HUES64 (cell line): ENCODE measurements at regions not wholly inside any gene's neighbourhood (a gene's known extent, or its start where the extent isn't known, plus 50 kb on each side); places are given as distances from the start of the nearest gene placed in this dataset.
"Not testable (repeated sequence)": the region's sequence is repeated elsewhere in the genome, so short reads cannot be mapped to it uniquely, and the experiment has no call there.

Source experiments
- H3K27ac ChIP-seq: 2 replicates; pipeline ENCODE4 v1.7.0; 2013; ENCODE audit warnings: low read depth, low read length, inconsistent platforms
- H3K27me3 ChIP-seq: 2 replicates; pipeline ENCODE4 v1.6.1; 2013; ENCODE audit warnings: mild to moderate bottlenecking, low read length; ENCODE audit not compliant: insufficient read depth
- H3K36me3 ChIP-seq: 2 replicates; pipeline ENCODE4 v1.6.1; 2013; ENCODE audit warnings: mild to moderate bottlenecking, low read length; ENCODE audit not compliant: insufficient read depth
- H3K4me1 ChIP-seq: 2 replicates; pipeline ENCODE4 v1.6.1; 2013; ENCODE audit warnings: mild to moderate bottlenecking, low read length, moderate library complexity; ENCODE audit not compliant: insufficient read depth
- H3K4me3 ChIP-seq: 2 replicates; pipeline ENCODE4 v1.5.1; 2013; ENCODE audit warnings: mild to moderate bottlenecking, low read length, moderate library complexity
- H3K9ac ChIP-seq: 2 replicates; pipeline ENCODE4 v1.6.1; 2013; ENCODE audit warnings: mild to moderate bottlenecking, low read depth, low read length
- H3K9me3 ChIP-seq: 2 replicates; pipeline ENCODE4 v1.6.1; 2013; ENCODE audit warnings: low read depth, low read length; ENCODE audit not compliant: insufficient read depth
- WGBS: fragments of 150-250, 120-280 bp; methylation state at CpG from one replicate; pipeline ENCODE4 v1.1.7; 2013; ENCODE audit warnings: missing lambda C conversion rate; 5-methylcytosine and 5-hydroxymethylcytosine counted together

GRCh38 chr11:100585728-100586127 is 101.4 kb upstream of the ARHGAP42 start:
- Histone ChIP-seq H3K4me3 (no peak overlapping the region), H3K9ac (no peak overlapping the region), H3K36me3 (no peaks in the 10 kb centered on the region), H3K4me1 (no peaks in the 10 kb centered on the region), H3K27ac (no peak overlapping the region), H3K27me3 (no peaks in the 10 kb centered on the region), H3K9me3 (no peaks in the 10 kb centered on the region)
- WGBS, result 90% methylated on average over 2 of the region's 2 CpGs

GRCh38 chr11:100586361-100587101 is 100.6 kb upstream of the ARHGAP42 start:
- no peaks in the 10 kb centered on the region for H3K9me3 ChIP-seq
- no peaks in the 10 kb centered on the region for H3K36me3 ChIP-seq
- H3K4me1 ChIP-seq, result no peaks in the 10 kb centered on the region
- H3K9ac ChIP-seq, result no peak overlapping the region
- H3K27ac ChIP-seq, result no peak overlapping the region
- no peaks in the 10 kb centered on the region for H3K27me3 ChIP-seq
- no peak overlapping the region for H3K4me3 ChIP-seq
- WGBS, result 100% methylated on average over 2 of the region's 2 CpGs

GRCh38 chr11:100592619-100593260 is 94.3 kb upstream of the ARHGAP42 start:
- H3K4me1 ChIP-seq, result no peaks in the 10 kb centered on the region
- no peak overlapping the region for H3K27ac ChIP-seq
- H3K36me3 ChIP-seq, result no peaks in the 10 kb centered on the region
- no peaks in the 10 kb centered on the region for H3K9me3 ChIP-seq
- 96% methylated on average over 6 of the region's 6 CpGs for WGBS
- no peak overlapping the region for H3K4me3 ChIP-seq
- no peaks in the 10 kb centered on the region for H3K27me3 ChIP-seq
- H3K9ac ChIP-seq, result no peak overlapping the region

GRCh38 chr11:100593291-100593690 is 93.8 kb upstream of the ARHGAP42 start:
- Histone ChIP-seq H3K4me1 (no peaks in the 10 kb centered on the region), H3K27ac (no peak overlapping the region), H3K9me3 (no peaks in the 10 kb centered on the region), H3K9ac (no peak overlapping the region), H3K36me3 (no peaks in the 10 kb centered on the region), H3K4me3 (no peak overlapping the region), H3K27me3 (no peaks in the 10 kb centered on the region)
- 98% methylated on average over 1 of the region's 2 CpGs for WGBS

- Histone ChIP-seq H3K4me3 (no peak overlapping the region), H3K9me3 (no peaks in the 10 kb centered on the region), H3K27me3 (no peaks in the 10 kb centered on the region), H3K4me1 (no peaks in the 10 kb centered on the region), H3K9ac (no peak overlapping the region), H3K36me3 (no peaks in the 10 kb centered on the region), H3K27ac (no peak overlapping the region)
- WGBS, result 92% methylated on average over 3 of the region's 3 CpGs
Observed at GRCh38 chr11:100594320-100594719, 92.8 kb upstream of the ARHGAP42 start.

- H3K4me1 ChIP-seq, result no peaks in the 10 kb centered on the region
- no peak overlapping the region for H3K27ac ChIP-seq
- no peaks in the 10 kb centered on the region for H3K27me3 ChIP-seq
- no peaks in the 10 kb centered on the region for H3K9me3 ChIP-seq
- no peak overlapping the region for H3K4me3 ChIP-seq
- no peaks in the 10 kb centered on the region for H3K36me3 ChIP-seq
- no peak overlapping the region for H3K9ac ChIP-seq
- 96% methylated on average over 1 of the region's 1 CpG for WGBS
Observed at GRCh38 chr11:100600941-100601340, 86.1 kb upstream of the ARHGAP42 start.

- H3K27ac ChIP-seq, result no peak overlapping the region
- no peaks in the 10 kb centered on the region for H3K36me3 ChIP-seq
- no peaks in the 10 kb centered on the region for H3K27me3 ChIP-seq
- H3K4me1 ChIP-seq, result no peaks in the 10 kb centered on the region
- no peak overlapping the region for H3K9ac ChIP-seq
- no peak overlapping the region for H3K4me3 ChIP-seq
- H3K9me3 ChIP-seq, result no peaks in the 10 kb centered on the region
Observed at GRCh38 chr11:100602716-100603115, 84.4 kb upstream of the ARHGAP42 start.

GRCh38 chr11:100607761-100608160 is 79.3 kb upstream of the ARHGAP42 start:
- not testable (repeated sequence) for H3K4me3 ChIP-seq, H3K4me1 ChIP-seq, H3K9me3 ChIP-seq, H3K36me3 ChIP-seq, H3K9ac ChIP-seq, H3K27ac ChIP-seq, H3K27me3 ChIP-seq

GRCh38 chr11:100612766-100613165 is 74.3 kb upstream of the ARHGAP42 start:
- no peak overlapping the region for H3K27ac ChIP-seq
- H3K9me3 ChIP-seq, result no peaks in the 10 kb centered on the region
- no peak overlapping the region for H3K4me3 ChIP-seq
- no peaks in the 10 kb centered on the region for H3K4me1 ChIP-seq
- no peak overlapping the region for H3K9ac ChIP-seq
- H3K36me3 ChIP-seq, result no peaks in the 10 kb centered on the region
- H3K27me3 ChIP-seq, result no peaks in the 10 kb centered on the region
- 90% methylated on average over 2 of the region's 2 CpGs for WGBS

GRCh38 chr11:100618914-100619313 is 68.2 kb upstream of the ARHGAP42 start:
- WGBS, result 96% methylated on average over 2 of the region's 2 CpGs

GRCh38 chr11:100619484-100619883 is 67.6 kb upstream of the ARHGAP42 start:
- Histone ChIP-seq H3K36me3 (no peaks in the 10 kb centered on the region), H3K27me3 (no peaks in the 10 kb centered on the region), H3K4me1 (peaks cover 7% of the 10 kb centered on the region; the same call in 1 of the 2 replicates), H3K9me3 (peaks cover 30% of the 10 kb centered on the region), H3K4me3 (no peak overlapping the region), H3K27ac (peak overlapping the region; percentile 27; the same call in 1 of the 2 replicates), H3K9ac (no peak overlapping the region)
- WGBS, result 70% methylated on average over 2 of the region's 2 CpGs

More at GRCh38 chr11:100618914-100619313, 68.2 kb upstream of the ARHGAP42 start:
- peaks cover 7% of the 10 kb centered on the region; the same call in 1 of the 2 replicates for H3K4me1 ChIP-seq
- no peak overlapping the region for H3K4me3 ChIP-seq
- H3K36me3 ChIP-seq, result no peaks in the 10 kb centered on the region
- peaks cover 28% of the 10 kb centered on the region for H3K9me3 ChIP-seq
- no peak overlapping the region for H3K27ac ChIP-seq
- no peaks in the 10 kb centered on the region for H3K27me3 ChIP-seq
- no peak overlapping the region for H3K9ac ChIP-seq
